Neural cell (in vitro differentiated cells): ENCODE measurements at regions not wholly inside any gene's neighbourhood (a gene's known extent, or its start where the extent isn't known, plus 50 kb on each side); places are given as distances from the start of the nearest gene placed in this dataset.

ENCODE experiments used
- H2AFZ ChIP-seq: fragments of 200-600, 300-800 bp; sonication (generic), shearing (Covaris generic); 2 replicates; pipeline ENCODE4 v1.6.0; 2014; ENCODE audit warnings: low read depth, mild to moderate bottlenecking, antibody characterized with exemption, low read length, moderate library complexity
- H3F3A ChIP-seq: fragments of 200-600 bp; shearing (Covaris generic); 2 replicates; pipeline ENCODE4 v1.6.1; 2016; ENCODE audit warnings: mild to moderate bottlenecking, moderate library complexity, mixed read lengths, antibody characterized with exemption, low read length; ENCODE audit not compliant: insufficient read depth, poor library complexity, severe bottlenecking
- H3K27ac ChIP-seq: fragments of 200-600, 300-800 bp; sonication (generic), shearing (Covaris generic); 2 replicates; pipeline ENCODE4 v1.5.1; 2014; ENCODE audit warnings: mild to moderate bottlenecking, low read length, moderate library complexity
- H3K27me3 ChIP-seq: fragments of 300-800, 200-600 bp; sonication (generic), shearing (Covaris generic); 2 replicates; pipeline ENCODE4 v1.6.0; 2014; ENCODE audit warnings: mild to moderate bottlenecking, low read depth, low read length, moderate library complexity; ENCODE audit not compliant: insufficient read depth
- H3K36me3 ChIP-seq: fragments of 300-800, 200-600 bp; sonication (generic), shearing (Covaris generic); 2 replicates; pipeline ENCODE4 v1.5.1; 2014; ENCODE audit warnings: mild to moderate bottlenecking, antibody characterized with exemption, low read length, moderate library complexity; ENCODE audit not compliant: insufficient read depth
- H3K4me2 ChIP-seq: fragments of 300-800, 200-600 bp; sonication (generic), shearing (Covaris generic); 2 replicates; pipeline ENCODE4 v1.6.0; 2014; ENCODE audit warnings: mild to moderate bottlenecking, low read length
- H3K4me3 ChIP-seq: fragments of 300-800, 200-600 bp; sonication (generic), shearing (Covaris generic); 2 replicates; pipeline ENCODE4 v1.5.1; 2014; ENCODE audit warnings: mild to moderate bottlenecking, low read length, moderate library complexity
- H3K79me2 ChIP-seq: fragments of 200-600 bp; shearing (Covaris generic); replicated peaks from 2 replicates; pipeline ENCODE4 v1.6.0; 2014; ENCODE audit warnings: mild to moderate bottlenecking, low read length, moderate library complexity; ENCODE audit not compliant: insufficient read depth
- H3K9ac ChIP-seq: fragments of 300-800, 200-600 bp; sonication (generic), shearing (Covaris generic); 2 replicates; pipeline ENCODE4 v1.6.1; 2016; ENCODE audit warnings: mild to moderate bottlenecking, low read length, mixed read lengths
- H3K9me2 ChIP-seq: fragments of 200-600 bp; shearing (Covaris generic); 2 replicates; pipeline ENCODE4 v1.6.1; 2016; ENCODE audit warnings: mild to moderate bottlenecking, low read length, mixed read lengths; ENCODE audit not compliant: insufficient read depth
- H3K9me3 ChIP-seq: fragments of 200-600, 300-800 bp; sonication (generic), shearing (Covaris generic); 2 replicates; pipeline ENCODE4 v1.6.1; 2016; ENCODE audit warnings: mild to moderate bottlenecking, mixed run types, low read length, moderate library complexity, mixed read lengths
- H4K20me1 ChIP-seq: fragments of 200-600 bp; shearing (Covaris generic); 2 replicates; pipeline ENCODE4 v1.6.1; 2016; ENCODE audit warnings: mild to moderate bottlenecking, mixed run types; ENCODE audit not compliant: insufficient read depth
- CTCF ChIP-seq: fragments of 450-650 bp; IDR thresholded peaks from 2 replicates; pipeline ENCODE4 v1.5.1; 2014; ENCODE audit warnings: antibody characterized with exemption, mild to moderate bottlenecking, moderate library complexity; ENCODE audit not compliant: poor library complexity, severe bottlenecking
- EP300 ChIP-seq: fragments of 450-650 bp; conservative IDR thresholded peaks from 2 replicates; pipeline ENCODE4 v1.6.1; 2014; ENCODE audit warnings: antibody characterized with exemption, mild to moderate bottlenecking, moderate library complexity; ENCODE audit not compliant: poor library complexity, severe bottlenecking
- EZH2 ChIP-seq: fragments of 200-600, 300-800 bp; shearing (Covaris generic), sonication (generic); IDR thresholded peaks from 2 replicates; pipeline ENCODE4 v1.6.1; 2014; ENCODE audit warnings: antibody characterized with exemption, low read length, borderline replicate concordance, mild to moderate bottlenecking; ENCODE audit not compliant: insufficient read depth, poor library complexity, severe bottlenecking
- MXI1 ChIP-seq: fragments of 450-650 bp; conservative IDR thresholded peaks from 2 replicates; pipeline ENCODE4 v1.6.1; 2014; ENCODE audit warnings: antibody characterized with exemption, mild to moderate bottlenecking; ENCODE audit not compliant: poor library complexity, severe bottlenecking
- POLR2AphosphoS5 ChIP-seq: IDR thresholded peaks from 2 replicates; pipeline ENCODE4 v1.6.1; 2012
- RAD21 ChIP-seq: fragments of 450-650 bp; conservative IDR thresholded peaks from 2 replicates; pipeline ENCODE4 v1.6.1; 2014; ENCODE audit warnings: antibody characterized with exemption, mild to moderate bottlenecking, moderate library complexity
- SMC3 ChIP-seq: fragments of 450-650 bp; conservative IDR thresholded peaks from 2 replicates; pipeline ENCODE4 v1.6.1; 2014; ENCODE audit warnings: antibody characterized with exemption, mild to moderate bottlenecking, moderate library complexity; ENCODE audit not compliant: poor library complexity
- TAF1 ChIP-seq: IDR thresholded peaks from 2 replicates; pipeline ENCODE4 v1.6.1; 2012; ENCODE audit warnings: low read depth
- TF ChIP-seq, protein P1 (sequence below): IDR thresholded peaks from 2 replicates; pipeline ENCODE4 v1.6.1; 2012; ENCODE audit warnings: borderline replicate concordance

- TF ChIP-seq POLR2AphosphoS5 (no peak), EP300 (no peak), SMC3 (no peak), TAF1 (no peak), MXI1 (no peak), EZH2 (no peak), RAD21 (no peak), CTCF (no peak)
- TF ChIP-seq, protein P1, sequence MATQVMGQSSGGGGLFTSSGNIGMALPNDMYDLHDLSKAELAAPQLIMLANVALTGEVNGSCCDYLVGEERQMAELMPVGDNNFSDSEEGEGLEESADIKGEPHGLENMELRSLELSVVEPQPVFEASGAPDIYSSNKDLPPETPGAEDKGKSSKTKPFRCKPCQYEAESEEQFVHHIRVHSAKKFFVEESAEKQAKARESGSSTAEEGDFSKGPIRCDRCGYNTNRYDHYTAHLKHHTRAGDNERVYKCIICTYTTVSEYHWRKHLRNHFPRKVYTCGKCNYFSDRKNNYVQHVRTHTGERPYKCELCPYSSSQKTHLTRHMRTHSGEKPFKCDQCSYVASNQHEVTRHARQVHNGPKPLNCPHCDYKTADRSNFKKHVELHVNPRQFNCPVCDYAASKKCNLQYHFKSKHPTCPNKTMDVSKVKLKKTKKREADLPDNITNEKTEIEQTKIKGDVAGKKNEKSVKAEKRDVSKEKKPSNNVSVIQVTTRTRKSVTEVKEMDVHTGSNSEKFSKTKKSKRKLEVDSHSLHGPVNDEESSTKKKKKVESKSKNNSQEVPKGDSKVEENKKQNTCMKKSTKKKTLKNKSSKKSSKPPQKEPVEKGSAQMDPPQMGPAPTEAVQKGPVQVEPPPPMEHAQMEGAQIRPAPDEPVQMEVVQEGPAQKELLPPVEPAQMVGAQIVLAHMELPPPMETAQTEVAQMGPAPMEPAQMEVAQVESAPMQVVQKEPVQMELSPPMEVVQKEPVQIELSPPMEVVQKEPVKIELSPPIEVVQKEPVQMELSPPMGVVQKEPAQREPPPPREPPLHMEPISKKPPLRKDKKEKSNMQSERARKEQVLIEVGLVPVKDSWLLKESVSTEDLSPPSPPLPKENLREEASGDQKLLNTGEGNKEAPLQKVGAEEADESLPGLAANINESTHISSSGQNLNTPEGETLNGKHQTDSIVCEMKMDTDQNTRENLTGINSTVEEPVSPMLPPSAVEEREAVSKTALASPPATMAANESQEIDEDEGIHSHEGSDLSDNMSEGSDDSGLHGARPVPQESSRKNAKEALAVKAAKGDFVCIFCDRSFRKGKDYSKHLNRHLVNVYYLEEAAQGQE, result no peak
- Histone ChIP-seq H2AFZ (no peak overlapping the region), H3K9me3 (peaks cover 5% of the 10 kb centered on the region), H3K9me2 (no peaks in the 10 kb centered on the region), H3F3A (no peaks in the 10 kb centered on the region), H3K9ac (no peak overlapping the region), H4K20me1 (no peaks in the 10 kb centered on the region), H3K79me2 (no peaks in the 10 kb centered on the region), H3K4me3 (no peak overlapping the region), H3K27me3 (no peaks in the 10 kb centered on the region), H3K36me3 (no peaks in the 10 kb centered on the region), H3K4me2 (no peak overlapping the region), H3K27ac (no peak overlapping the region)
Observed at GRCh38 chrX:124680287-124680686, 333.9 kb downstream of the SH2D1A start.

DNA sequence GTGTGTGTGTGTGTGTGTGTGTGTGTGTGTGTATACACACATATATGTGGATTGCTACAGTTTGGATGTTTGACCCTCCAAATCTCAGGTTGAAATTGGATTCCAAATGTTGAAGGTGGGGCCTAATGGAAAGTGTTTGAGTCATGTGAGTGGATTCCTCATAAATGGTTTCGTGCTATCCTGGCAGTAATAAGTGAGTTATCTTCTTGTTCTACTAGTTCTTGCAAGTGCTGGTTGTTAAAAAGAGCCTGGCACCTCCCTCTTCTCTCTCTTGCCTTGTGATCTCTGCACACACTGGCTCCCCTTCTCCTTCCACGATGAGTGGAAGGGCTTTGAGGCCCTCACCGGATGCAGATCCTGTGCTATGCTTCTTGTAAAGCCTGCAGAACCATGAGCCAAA, 344.1 kb downstream of the SH2D1A start:
- Histone ChIP-seq H4K20me1 (no peaks in the 10 kb centered on the region), H2AFZ (no peak overlapping the region), H3K27me3 (no peaks in the 10 kb centered on the region), H3K79me2 (no peaks in the 10 kb centered on the region), H3K9ac (no peak overlapping the region), H3F3A (no peaks in the 10 kb centered on the region), H3K4me2 (no peak overlapping the region), H3K36me3 (no peaks in the 10 kb centered on the region), H3K9me2 (no peaks in the 10 kb centered on the region), H3K4me3 (no peak overlapping the region), H3K9me3 (no peaks in the 10 kb centered on the region), H3K27ac (no peak overlapping the region)
- TF ChIP-seq, protein P1, result no peak
- TF ChIP-seq CTCF (no peak), EZH2 (no peak), SMC3 (no peak), TAF1 (no peak), POLR2AphosphoS5 (no peak)
